ENCODE measurements at regions not wholly inside any gene's neighbourhood (a gene's known extent, or its start where the extent isn't known, plus 50 kb on each side); places are given as distances from the start of the nearest gene placed in this dataset.
"Not testable (repeated sequence)": the region's sequence is repeated elsewhere in the genome, so short reads cannot be mapped to it uniquely, and the experiment has no call there.

GRCh38 chr6:93962566-93962965, 543.2 kb upstream of the EPHA7 start:
- no peak for DNase-seq (ENCODE audit: low read depth)

GRCh38 chr6:93954584-93954983, 535.2 kb upstream of the EPHA7 start:
- DNase-seq (ENCODE audit: low read depth) = no peak

- DNase-seq (ENCODE audit: low read depth) = no peak
Measured at GRCh38 chr6:93943661-93944060, 524.3 kb upstream of the EPHA7 start.

- DNase-seq (ENCODE audit: low read depth) = no peak
Measured at GRCh38 chr6:93940381-93940780, 521.0 kb upstream of the EPHA7 start.

- DNase-seq (ENCODE audit: low read depth) = no peak
Measured at GRCh38 chr6:93932175-93932574, 512.8 kb upstream of the EPHA7 start.

GRCh38 chr6:93927731-93928130, 508.4 kb upstream of the EPHA7 start:
- DNase-seq (ENCODE audit: low read depth) = no peak

- DNase-seq (ENCODE audit: low read depth) = no peak
Measured at GRCh38 chr6:93919365-93919764, 500.0 kb upstream of the EPHA7 start.

- DNase-seq (ENCODE audit: low read depth) = no peak
Measured at GRCh38 chr6:93918258-93918657, 498.9 kb upstream of the EPHA7 start.

- DNase-seq (ENCODE audit: low read depth) = no peak
Measured at GRCh38 chr6:93917216-93917615, 497.9 kb upstream of the EPHA7 start.

GRCh38 chr6:93916716-93917115, 497.4 kb upstream of the EPHA7 start:
- no peak for DNase-seq (ENCODE audit: low read depth)

GRCh38 chr6:93915961-93916360, 496.6 kb upstream of the EPHA7 start:
- no peak for DNase-seq (ENCODE audit: low read depth)

- no peak for DNase-seq (ENCODE audit: low read depth)
Measured at GRCh38 chr6:93902517-93902916, 483.2 kb upstream of the EPHA7 start.

- no peak for DNase-seq (ENCODE audit: low read depth)
Measured at GRCh38 chr6:93900142-93900541, 480.8 kb upstream of the EPHA7 start.

GRCh38 chr6:93896081-93896480, 476.7 kb upstream of the EPHA7 start:
- DNase-seq (ENCODE audit: low read depth) = no peak

- DNase-seq (ENCODE audit: low read depth) = no peak
Measured at GRCh38 chr6:93894521-93894920, 475.2 kb upstream of the EPHA7 start.

- DNase-seq (ENCODE audit: low read depth) = no peak
Measured at GRCh38 chr6:93889713-93890112, 470.4 kb upstream of the EPHA7 start.

- no peak for DNase-seq (ENCODE audit: low read depth)
Measured at GRCh38 chr6:93886416-93886815, 467.1 kb upstream of the EPHA7 start.

GRCh38 chr6:93859971-93860370, 440.6 kb upstream of the EPHA7 start:
- DNase-seq (ENCODE audit: low read depth) = no peak

GRCh38 chr6:93858213-93858612, 438.9 kb upstream of the EPHA7 start:
- DNase-seq (ENCODE audit: low read depth) = no peak

- DNase-seq (ENCODE audit: low read depth) = no peak
Measured at GRCh38 chr6:93849857-93850256, 430.5 kb upstream of the EPHA7 start.

- DNase-seq (ENCODE audit: low read depth) = no peak
Measured at GRCh38 chr6:93848031-93848742, 428.8 kb upstream of the EPHA7 start.

GRCh38 chr6:93842178-93842577, 422.8 kb upstream of the EPHA7 start:
- DNase-seq (ENCODE audit: low read depth) = no peak

GRCh38 chr6:93835451-93836145, 416.2 kb upstream of the EPHA7 start:
- not testable (repeated sequence) for DNase-seq (ENCODE audit: low read depth)

- DNase-seq (ENCODE audit: low read depth) = not testable (repeated sequence)
Measured at GRCh38 chr6:93835026-93835425, 415.7 kb upstream of the EPHA7 start.
